ENCODE measurements at regions not wholly inside any gene's neighbourhood (a gene's known extent, or its start where the extent isn't known, plus 50 kb on each side); places are given as distances from the start of the nearest gene placed in this dataset.

- no peak for TF ChIP-seq AR (CRISPR knock-in tag; IDR thresholded peaks at IDR 0.05)
- TF ChIP-seq FOXJ3 (CRISPR knock-in tag; IDR thresholded peaks at IDR 0.05; ENCODE audit: borderline replicate concordance), result no peak
- no peak for TF ChIP-seq CTCF (IDR thresholded peaks at IDR 0.05)
- TF ChIP-seq TP53 (CRISPR knock-in tag; IDR thresholded peaks at IDR 0.05), result no peak
Measured at GRCh38 chr4:144384408-144384807, 243.9 kb upstream of the GYPA start (continued).

- ATAC-seq, result no peak
- CTCF ChIA-PET, result no interaction called here
- H3K36me3 Mint-ChIP-seq, result no peaks in the 10 kb centered on the region
- no peak overlapping the region for H3K4me3 Mint-ChIP-seq
- no peak for TF ChIP-seq JAZF1 (CRISPR knock-in tag; IDR thresholded peaks at IDR 0.05)
- no peak overlapping the region for H3K27ac Mint-ChIP-seq
- peaks cover 5% of the 10 kb centered on the region; the same call in 1 of the 2 replicates for H3K4me1 Mint-ChIP-seq
- no peak for DNase-seq (ENCODE audit: low spot score)
- H3K9me3 Mint-ChIP-seq, result no peaks in the 10 kb centered on the region; the same call in 1 of the 2 replicates
- no peaks in the 10 kb centered on the region for H3K27me3 Mint-ChIP-seq (ENCODE audit: low read depth)
- POLR2A ChIA-PET, result no interaction called here
Measured at GRCh38 chr4:144399927-144400326, 246.0 kb upstream of the HHIP start.

GRCh38 chr4:144402176-144402575 lies 243.8 kb upstream of the HHIP start:
- DNase-seq (ENCODE audit: low spot score), result no peak

GRCh38 chr4:144402999-144403398 lies 243.0 kb upstream of the HHIP start:
- no peak overlapping the region for H3K4me3 Mint-ChIP-seq
- no peak overlapping the region for H3K27ac Mint-ChIP-seq
- ChIA-PET POLR2A (no interaction called here), CTCF (no interaction called here)
- ATAC-seq, result no peak
- H3K9me3 Mint-ChIP-seq, result no peaks in the 10 kb centered on the region; the same call in 1 of the 2 replicates
- H3K36me3 Mint-ChIP-seq, result no peaks in the 10 kb centered on the region
- H3K4me1 Mint-ChIP-seq, result peaks cover 5% of the 10 kb centered on the region; the same call in 1 of the 2 replicates
- no peaks in the 10 kb centered on the region for H3K27me3 Mint-ChIP-seq (ENCODE audit: low read depth)
- no peak for DNase-seq (ENCODE audit: low spot score)
- TF ChIP-seq PRDM15 (CRISPR knock-in tag; IDR thresholded peaks at IDR 0.05) (no peak), ZBTB43 (CRISPR knock-in tag; IDR thresholded peaks at IDR 0.05) (no peak), KAT7 (CRISPR knock-in tag; IDR thresholded peaks at IDR 0.05; ENCODE audit: borderline replicate concordance) (no peak), ZNF671 (CRISPR knock-in tag; IDR thresholded peaks at IDR 0.05) (no peak), NFYB (CRISPR knock-in tag; conservative IDR thresholded peaks at IDR 0.05; ENCODE audit: low read depth) (no peak), STAT6 (CRISPR knock-in tag; conservative IDR thresholded peaks at IDR 0.05; ENCODE audit: low read depth) (no peak), JUN (CRISPR knock-in tag; IDR thresholded peaks at IDR 0.05) (no peak), SOX15 (CRISPR knock-in tag; IDR thresholded peaks at IDR 0.05) (no peak), GABPB1 (CRISPR knock-in tag; IDR thresholded peaks at IDR 0.05) (no peak)

More at GRCh38 chr4:144402176-144402575, 243.8 kb upstream of the HHIP start:
- Mint-ChIP-seq H3K9me3 (no peaks in the 10 kb centered on the region; the same call in 1 of the 2 replicates), H3K36me3 (no peaks in the 10 kb centered on the region), H3K27ac (0 out of 2 replicates have a peak overlapping the region, but pooled peaks have one; percentile 52), H3K27me3 (ENCODE audit: low read depth) (no peaks in the 10 kb centered on the region), H3K4me3 (no peak overlapping the region), H3K4me1 (peaks cover 5% of the 10 kb centered on the region; the same call in 1 of the 2 replicates)
- no peak for TF ChIP-seq ZBTB43 (CRISPR knock-in tag; IDR thresholded peaks at IDR 0.05)
- no peak for TF ChIP-seq SMAD4 (CRISPR knock-in tag; IDR thresholded peaks at IDR 0.05)
- no peak for TF ChIP-seq ESRRA (CRISPR knock-in tag; IDR thresholded peaks at IDR 0.05; ENCODE audit: borderline replicate concordance)
- no peak for TF ChIP-seq NR2C2 (CRISPR knock-in tag; IDR thresholded peaks at IDR 0.05)
- TF ChIP-seq JAZF1 (CRISPR knock-in tag; IDR thresholded peaks at IDR 0.05), result no peak
- TF ChIP-seq TEAD1 (CRISPR knock-in tag; IDR thresholded peaks at IDR 0.05), result no peak
- POLR2A ChIA-PET, result no interaction called here
- CTCF ChIA-PET, result no interaction called here
- ATAC-seq, result peak; percentile 72

Data from WTC11 (cell line).